ENCODE measurements at regions not wholly inside any gene's neighbourhood (a gene's known extent, or its start where the extent isn't known, plus 50 kb on each side); places are given as distances from the start of the nearest gene placed in this dataset.

DNA sequence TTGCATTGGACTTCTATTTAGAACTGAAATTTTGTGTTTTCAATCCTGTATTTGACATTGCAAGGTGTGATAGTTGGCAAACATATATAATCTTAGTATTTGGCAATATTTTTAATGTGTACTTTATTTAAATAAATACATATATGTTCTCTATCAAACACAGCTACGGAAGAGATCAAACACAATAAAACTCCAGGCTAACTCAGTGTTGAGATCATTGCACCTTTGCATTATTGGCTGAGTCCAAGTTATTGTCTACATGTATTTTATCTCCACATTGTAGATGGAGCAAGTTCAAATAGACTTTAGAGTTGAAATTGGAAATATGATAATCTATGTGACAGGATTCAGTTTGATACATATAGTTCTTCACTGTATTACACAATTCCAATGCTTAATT, 176.7 kb downstream of the ST6GAL2 start:
- H3K27ac Mint-ChIP-seq = no peak overlapping the region
- ChIA-PET POLR2A (no interaction called here), CTCF (no interaction called here)
- DNase-seq (no peak), ATAC-seq (ENCODE audit: low read depth) (no peak)
- intact Hi-C loops (cut with micrococcal nuclease) = no loop called here
- no peaks in the 10 kb centered on the region for H3K4me1 Mint-ChIP-seq
- no peak for TF ChIP-seq CTCF (IDR thresholded peaks at IDR 0.05)
- peaks cover 10% of the 10 kb centered on the region for H3K9me3 Mint-ChIP-seq
- H3K27me3 Mint-ChIP-seq = no peaks in the 10 kb centered on the region
- H3K36me3 Mint-ChIP-seq (ENCODE audit: low read depth) = no peaks in the 10 kb centered on the region
- no peak overlapping the region for H3K4me3 Mint-ChIP-seq

- no peak for TF ChIP-seq CTCF (IDR thresholded peaks at IDR 0.05)
- ChIA-PET CTCF (no interaction called here), POLR2A (no interaction called here)
- H3K4me1 Mint-ChIP-seq = no peaks in the 10 kb centered on the region
- H3K27me3 Mint-ChIP-seq = no peaks in the 10 kb centered on the region
- intact Hi-C loops (cut with micrococcal nuclease) = no loop called here
- DNase-seq (no peak), ATAC-seq (ENCODE audit: low read depth) (no peak)
- no peak overlapping the region for H3K27ac Mint-ChIP-seq
- H3K36me3 Mint-ChIP-seq (ENCODE audit: low read depth) = no peaks in the 10 kb centered on the region
- no peak overlapping the region for H3K4me3 Mint-ChIP-seq
- peaks cover 10% of the 10 kb centered on the region for H3K9me3 Mint-ChIP-seq
Observed at GRCh38 chr2:106719222-106719621, 166.7 kb downstream of the ST6GAL2 start.

DNA sequence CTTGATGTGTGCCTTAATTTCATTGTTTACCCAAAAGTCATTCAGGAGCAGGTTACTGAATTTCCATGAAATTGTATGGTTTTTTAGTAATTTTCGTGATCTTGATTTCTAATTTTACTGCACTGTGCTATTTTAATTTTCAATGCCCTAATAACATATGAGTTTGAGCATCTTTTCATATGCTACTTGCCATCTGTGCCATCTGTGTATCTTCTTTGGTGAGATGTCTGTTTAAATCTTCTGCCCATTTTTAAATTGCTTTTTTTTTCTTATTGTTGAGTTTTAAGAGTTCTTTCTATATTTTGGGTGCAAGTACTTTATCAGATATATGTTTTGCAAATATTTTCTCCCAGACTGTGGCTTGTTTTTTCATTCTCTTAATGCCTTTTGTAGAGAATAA, 165.9 kb downstream of the ST6GAL2 start:
- ChIA-PET CTCF (no interaction called here), POLR2A (no interaction called here)
- no peak for ATAC-seq (ENCODE audit: low read depth)
- Mint-ChIP-seq H3K27ac (no peak overlapping the region), H3K9me3 (peaks cover 10% of the 10 kb centered on the region), H3K4me3 (no peak overlapping the region), H3K4me1 (no peaks in the 10 kb centered on the region), H3K36me3 (ENCODE audit: low read depth) (no peaks in the 10 kb centered on the region), H3K27me3 (no peaks in the 10 kb centered on the region)
- no peak for TF ChIP-seq CTCF (IDR thresholded peaks at IDR 0.05)
- intact Hi-C loops (cut with micrococcal nuclease) = no loop called here
- no peak for DNase-seq

DNA sequence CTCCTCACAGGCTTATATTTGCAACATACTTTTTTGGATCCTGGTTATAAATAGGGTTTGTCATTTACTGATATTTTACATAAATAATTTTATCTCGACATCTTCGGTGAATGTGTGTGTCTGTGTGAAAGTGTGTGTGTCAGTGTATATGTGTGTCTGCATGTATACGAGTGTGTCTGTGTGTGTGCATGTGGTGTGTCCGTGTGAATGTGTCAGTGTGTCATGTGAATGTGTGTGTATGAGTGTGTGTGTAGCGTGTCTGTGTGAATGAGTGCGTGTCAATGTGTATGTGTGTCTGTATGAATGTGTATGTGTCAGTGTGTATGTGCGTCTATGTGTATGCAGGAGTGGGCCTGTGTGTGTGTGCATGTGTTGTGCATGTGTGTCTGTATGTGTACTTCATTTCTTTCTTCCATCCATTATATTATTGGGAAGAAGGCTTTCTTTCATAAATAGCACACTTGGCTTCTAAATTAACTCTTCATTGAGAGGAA, 161.6 kb downstream of the ST6GAL2 start:
- no peaks in the 10 kb centered on the region for H3K36me3 Mint-ChIP-seq (ENCODE audit: low read depth)
- H3K4me1 Mint-ChIP-seq = no peaks in the 10 kb centered on the region
- CTCF ChIA-PET = no interaction called here
- H3K4me3 Mint-ChIP-seq = no peak overlapping the region
- ATAC-seq (ENCODE audit: low read depth) (no peak), DNase-seq (no peak)
- no peaks in the 10 kb centered on the region for H3K9me3 Mint-ChIP-seq
- intact Hi-C loops (cut with micrococcal nuclease) = no loop called here
- POLR2A ChIA-PET = no interaction called here
- no peak for TF ChIP-seq CTCF (IDR thresholded peaks at IDR 0.05)
- H3K27ac Mint-ChIP-seq = no peak overlapping the region
- H3K27me3 Mint-ChIP-seq = no peaks in the 10 kb centered on the region

DNA sequence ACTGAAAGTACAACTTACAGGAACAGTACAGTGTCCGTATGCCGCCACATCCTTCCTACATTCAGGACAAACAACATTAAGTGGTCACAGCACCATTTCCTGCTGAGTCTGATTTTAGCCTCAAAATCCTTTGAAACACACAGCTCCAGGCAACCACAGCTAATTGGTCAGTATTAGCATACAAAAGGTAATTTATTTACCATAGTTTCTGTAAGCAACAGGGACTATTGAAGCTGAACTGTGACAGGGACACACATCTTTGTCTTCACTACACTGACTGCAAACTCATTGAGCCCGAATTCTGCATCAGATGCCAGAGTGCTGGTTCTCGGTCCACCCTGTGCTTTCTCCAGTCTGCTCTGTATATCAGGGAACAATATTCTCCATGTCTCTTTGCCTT, 151.8 kb downstream of the ST6GAL2 start:
- Mint-ChIP-seq H3K36me3 (ENCODE audit: low read depth) (no peaks in the 10 kb centered on the region), H3K4me1 (no peaks in the 10 kb centered on the region), H3K9me3 (peaks cover 6% of the 10 kb centered on the region), H3K27ac (no peak overlapping the region), H3K4me3 (no peak overlapping the region), H3K27me3 (no peaks in the 10 kb centered on the region)
- POLR2A ChIA-PET = no interaction called here
- CTCF ChIA-PET = no interaction called here
- DNase-seq (no peak), ATAC-seq (ENCODE audit: low read depth) (no peak)
- TF ChIP-seq CTCF (IDR thresholded peaks at IDR 0.05) = no peak
- intact Hi-C loops (cut with micrococcal nuclease) = no loop called here

Measured in activated B cell treated with CpG ODN at 0.5 μM for 24 hours (primary cell).